IgD-negative memory B cell (primary cell): ENCODE measurements at regions not wholly inside any gene's neighbourhood (a gene's known extent, or its start where the extent isn't known, plus 50 kb on each side); places are given as distances from the start of the nearest gene placed in this dataset.
"Not testable (repeated sequence)": the region's sequence is repeated elsewhere in the genome, so short reads cannot be mapped to it uniquely, and the experiment has no call there.

ENCODE experiments used
- H3K27ac Mint-ChIP-seq, 3 donors: one replicate each; pipeline ENCODE4 v1.8.0; 2020 to 2022; ENCODE audit warnings: mild to moderate bottlenecking in 3 of 3, mixed read lengths in 3 of 3, moderate library complexity in 1 of 3
- H3K27me3 Mint-ChIP-seq: one replicate; pipeline ENCODE4 v1.8.0; 2021; ENCODE audit warnings: mixed read lengths
- H3K36me3 Mint-ChIP-seq: one replicate; pipeline ENCODE4 v1.8.0; 2020; ENCODE audit warnings: mild to moderate bottlenecking, mixed read lengths
- H3K4me1 Mint-ChIP-seq, 3 donors: one replicate each; pipeline ENCODE4 v1.8.0; 2020 to 2022; ENCODE audit warnings: mixed read lengths in 3 of 3, mild to moderate bottlenecking in 1 of 3
- H3K4me3 Mint-ChIP-seq, 4 donors: one replicate each; pipeline ENCODE4 v1.8.0; 2020 to 2022; ENCODE audit warnings: mild to moderate bottlenecking in 4 of 4, mixed read lengths in 4 of 4, moderate library complexity in 3 of 4
- H3K9me3 Mint-ChIP-seq, 3 donors: one replicate each; pipeline ENCODE4 v1.8.0; 2020 to 2021; ENCODE audit warnings: mixed read lengths in 3 of 3, mild to moderate bottlenecking in 1 of 3

GRCh38 chr1:191707288-191707687, 451.0 kb upstream of the RGS18 start:
- Mint-ChIP-seq H3K36me3 (no peaks in the 10 kb centered on the region), H3K27ac (no peak overlapping the region), H3K27me3 (no peaks in the 10 kb centered on the region), H3K4me3 (no peak overlapping the region), H3K9me3 (peaks cover 0 to 3% (median 2%) of the 10 kb centered on the region in 3 donors), H3K4me1 (peaks cover 0 to 1% (median 0%) of the 10 kb centered on the region in 3 donors)

GRCh38 chr1:191709215-191709614, 449.0 kb upstream of the RGS18 start:
- Mint-ChIP-seq H3K27ac (no peak overlapping the region), H3K4me3 (no peak overlapping the region), H3K4me1 (peaks cover 0 to 1% (median 0%) of the 10 kb centered on the region in 3 donors), H3K27me3 (no peaks in the 10 kb centered on the region), H3K9me3 (peaks cover 2 to 3% (median 3%) of the 10 kb centered on the region in 3 donors), H3K36me3 (no peaks in the 10 kb centered on the region)

GRCh38 chr1:191711961-191712360, 446.3 kb upstream of the RGS18 start:
- Mint-ChIP-seq H3K36me3 (no peaks in the 10 kb centered on the region), H3K27ac (no peak overlapping the region), H3K4me1 (no peaks in the 10 kb centered on the region), H3K9me3 (peaks cover 0 to 3% (median 3%) of the 10 kb centered on the region in 3 donors), H3K4me3 (no peak overlapping the region), H3K27me3 (no peaks in the 10 kb centered on the region)

- Mint-ChIP-seq H3K9me3 (peaks cover 0 to 3% (median 1%) of the 10 kb centered on the region in 3 donors), H3K36me3 (no peaks in the 10 kb centered on the region), H3K4me1 (no peaks in the 10 kb centered on the region), H3K27me3 (no peaks in the 10 kb centered on the region), H3K27ac (no peak overlapping the region), H3K4me3 (no peak overlapping the region)
Observed at GRCh38 chr1:191714845-191715244, 443.4 kb upstream of the RGS18 start.

GRCh38 chr1:191729742-191730141, 428.5 kb upstream of the RGS18 start:
- no peak overlapping the region for H3K4me3 Mint-ChIP-seq
- H3K9me3 Mint-ChIP-seq, result peaks cover 5 to 12% (median 5%) of the 10 kb centered on the region in 3 donors
- H3K27ac Mint-ChIP-seq, result no peak overlapping the region
- no peaks in the 10 kb centered on the region for H3K27me3 Mint-ChIP-seq
- H3K36me3 Mint-ChIP-seq, result no peaks in the 10 kb centered on the region
- no peaks in the 10 kb centered on the region for H3K4me1 Mint-ChIP-seq

GRCh38 chr1:191731608-191732302, 426.5 kb upstream of the RGS18 start:
- not testable (repeated sequence) for H3K27me3 Mint-ChIP-seq, H3K36me3 Mint-ChIP-seq, H3K4me3 Mint-ChIP-seq, H3K9me3 Mint-ChIP-seq, H3K4me1 Mint-ChIP-seq
- H3K27ac Mint-ChIP-seq, result peak overlapping the region in 1 of 3 donors; percentile 28

- Mint-ChIP-seq H3K27me3 (no peaks in the 10 kb centered on the region), H3K9me3 (peaks cover 0 to 8% (median 3%) of the 10 kb centered on the region in 3 donors), H3K27ac (no peak overlapping the region), H3K36me3 (no peaks in the 10 kb centered on the region), H3K4me1 (no peaks in the 10 kb centered on the region), H3K4me3 (no peak overlapping the region)
Observed at GRCh38 chr1:191734321-191734720, 423.9 kb upstream of the RGS18 start.

GRCh38 chr1:191739544-191739943, 418.7 kb upstream of the RGS18 start:
- Mint-ChIP-seq H3K4me1 (no peaks in the 10 kb centered on the region), H3K9me3 (no peaks in the 10 kb centered on the region), H3K4me3 (no peak overlapping the region), H3K27me3 (no peaks in the 10 kb centered on the region), H3K27ac (no peak overlapping the region), H3K36me3 (no peaks in the 10 kb centered on the region)

GRCh38 chr1:191752342-191752741, 405.9 kb upstream of the RGS18 start:
- Mint-ChIP-seq H3K36me3 (peaks cover 1% of the 10 kb centered on the region), H3K4me1 (no peaks in the 10 kb centered on the region), H3K4me3 (peak overlapping the region in 1 of 4 donors; percentile 25), H3K9me3 (peaks cover 3 to 8% (median 7%) of the 10 kb centered on the region in 3 donors), H3K27me3 (no peaks in the 10 kb centered on the region), H3K27ac (no peak overlapping the region)

- H3K4me1 Mint-ChIP-seq, result no peaks in the 10 kb centered on the region
- no peak overlapping the region for H3K4me3 Mint-ChIP-seq
- H3K9me3 Mint-ChIP-seq, result peaks cover 0 to 3% (median 2%) of the 10 kb centered on the region in 3 donors
- H3K27ac Mint-ChIP-seq, result no peak overlapping the region
- no peaks in the 10 kb centered on the region for H3K27me3 Mint-ChIP-seq
- peaks cover 1% of the 10 kb centered on the region for H3K36me3 Mint-ChIP-seq
Observed at GRCh38 chr1:191760016-191760415, 398.2 kb upstream of the RGS18 start.

- Mint-ChIP-seq H3K4me3 (no peak overlapping the region), H3K9me3 (peaks cover 2 to 16% (median 3%) of the 10 kb centered on the region in 3 donors), H3K27ac (no peak overlapping the region), H3K27me3 (no peaks in the 10 kb centered on the region), H3K4me1 (no peaks in the 10 kb centered on the region), H3K36me3 (no peaks in the 10 kb centered on the region)
Observed at GRCh38 chr1:191788551-191788950, 369.7 kb upstream of the RGS18 start.

- H3K4me1 Mint-ChIP-seq, result no peaks in the 10 kb centered on the region
- no peak overlapping the region for H3K27ac Mint-ChIP-seq
Observed at GRCh38 chr1:191798178-191798577, 360.1 kb upstream of the RGS18 start.

GRCh38 chr1:191804311-191804710, 354.0 kb upstream of the RGS18 start:
- Mint-ChIP-seq H3K9me3 (peaks cover 0 to 5% (median 4%) of the 10 kb centered on the region in 3 donors), H3K27ac (no peak overlapping the region), H3K36me3 (no peaks in the 10 kb centered on the region), H3K27me3 (no peaks in the 10 kb centered on the region), H3K4me1 (no peaks in the 10 kb centered on the region), H3K4me3 (no peak overlapping the region)

More at GRCh38 chr1:191798178-191798577, 360.1 kb upstream of the RGS18 start:
- no peaks in the 10 kb centered on the region for H3K36me3 Mint-ChIP-seq
- no peaks in the 10 kb centered on the region for H3K27me3 Mint-ChIP-seq
- no peak overlapping the region for H3K4me3 Mint-ChIP-seq
- no peaks in the 10 kb centered on the region for H3K9me3 Mint-ChIP-seq

GRCh38 chr1:191813593-191813992, 344.7 kb upstream of the RGS18 start:
- not testable (repeated sequence) for H3K4me3 Mint-ChIP-seq, H3K27ac Mint-ChIP-seq, H3K4me1 Mint-ChIP-seq, H3K27me3 Mint-ChIP-seq, H3K36me3 Mint-ChIP-seq
- H3K9me3 Mint-ChIP-seq, result peaks cover 0 to 10% (median 5%) of the 10 kb centered on the region in 3 donors

- H3K4me3 Mint-ChIP-seq, result no peak overlapping the region
- H3K36me3 Mint-ChIP-seq, result no peaks in the 10 kb centered on the region
- H3K4me1 Mint-ChIP-seq, result no peaks in the 10 kb centered on the region
- peaks cover 0 to 7% (median 3%) of the 10 kb centered on the region in 3 donors for H3K9me3 Mint-ChIP-seq
- no peak overlapping the region for H3K27ac Mint-ChIP-seq
- no peaks in the 10 kb centered on the region for H3K27me3 Mint-ChIP-seq
Observed at GRCh38 chr1:191818198-191818597, 340.1 kb upstream of the RGS18 start.

- H3K9me3 Mint-ChIP-seq, result peaks cover 0 to 5% (median 4%) of the 10 kb centered on the region in 3 donors
- no peak overlapping the region for H3K4me3 Mint-ChIP-seq
- no peaks in the 10 kb centered on the region for H3K4me1 Mint-ChIP-seq
- no peak overlapping the region for H3K27ac Mint-ChIP-seq
- H3K36me3 Mint-ChIP-seq, result no peaks in the 10 kb centered on the region
- H3K27me3 Mint-ChIP-seq, result no peaks in the 10 kb centered on the region
Observed at GRCh38 chr1:191831572-191831971, 326.7 kb upstream of the RGS18 start.
